Fibroblast of lung (primary cell): ENCODE measurements at regions not wholly inside any gene's neighbourhood (a gene's known extent, or its start where the extent isn't known, plus 50 kb on each side); places are given as distances from the start of the nearest gene placed in this dataset.
A peak's percentile ranks its signal among the peaks of the same experiment; 100 is the strongest.

Source experiments
- DNase-seq, 2 donors: peaks; one replicate each; pipeline versions ENCODE4 v3.0.0 to v3.0.0-alpha.2; 2010; ENCODE audit warnings: low read depth in 2 of 2
- H2AFZ ChIP-seq: 2 replicates; pipeline ENCODE4 v1.5.1; 2012; ENCODE audit warnings: low read length, control low read depth, inconsistent platforms
- H3K27ac ChIP-seq: 2 replicates; pipeline ENCODE4 v1.5.1; 2011; ENCODE audit warnings: low read length, control low read depth; ENCODE audit not compliant: insufficient read depth
- H3K27me3 ChIP-seq: 2 replicates; pipeline ENCODE4 v1.5.1; 2011; ENCODE audit warnings: mild to moderate bottlenecking, low read length; ENCODE audit not compliant: control insufficient read depth, insufficient read depth
- H3K36me3 ChIP-seq: 2 replicates; pipeline ENCODE4 v1.5.1; 2011; ENCODE audit warnings: low read length; ENCODE audit not compliant: control insufficient read depth, insufficient read depth
- H3K4me1 ChIP-seq: 2 replicates; pipeline ENCODE4 v1.5.1; 2011; ENCODE audit warnings: low read length; ENCODE audit not compliant: control insufficient read depth, insufficient read depth; ENCODE audit errors: extremely low read depth
- H3K4me2 ChIP-seq: 2 replicates; pipeline ENCODE4 v1.5.1; 2011; ENCODE audit warnings: low read length, control low read depth; ENCODE audit not compliant: insufficient read depth; ENCODE audit errors: extremely low read depth
- H3K4me3 ChIP-seq, 4 experiments: fragments of 200-600 bp in 1 of 4; sonication (generic) in 1 of 4; replicated peaks in 1 of 4; 2 replicates each; pipeline ENCODE4 v1.5.1; 2011 to 2016; ENCODE audit warnings: low read length in 4 of 4, low read depth in 3 of 4, mild to moderate bottlenecking in 3 of 4, control low read depth in 2 of 4, inconsistent platforms in 1 of 4, mixed read lengths in 1 of 4; ENCODE audit not compliant: insufficient read depth in 1 of 4; ENCODE audit errors: control extremely low read depth in 1 of 4
- H3K79me2 ChIP-seq: 2 replicates; pipeline ENCODE4 v1.5.1; 2012; ENCODE audit warnings: mild to moderate bottlenecking, low read length, inconsistent platforms; ENCODE audit not compliant: control insufficient read depth, insufficient read depth
- H3K9ac ChIP-seq: 2 replicates; pipeline ENCODE4 v1.5.1; 2011; ENCODE audit warnings: mild to moderate bottlenecking, low read length, control low read depth; ENCODE audit not compliant: insufficient read depth
- H3K9me3 ChIP-seq: 2 replicates; pipeline ENCODE4 v1.5.1; 2012; ENCODE audit warnings: low read depth, low read length; ENCODE audit not compliant: control insufficient read depth, insufficient read depth
- H4K20me1 ChIP-seq: 2 replicates; pipeline ENCODE4 v1.5.1; 2011; ENCODE audit warnings: low read length; ENCODE audit not compliant: control insufficient read depth, insufficient read depth; ENCODE audit errors: extremely low read depth
- CTCF ChIP-seq, 2 donors: IDR thresholded peaks in 1 of 2; conservative IDR thresholded peaks in 1 of 2; 1 replicate in 1 of 2; 2 replicates in 1 of 2; pipeline ENCODE4 v1.5.1; 2011 to 2012; ENCODE audit warnings: low read length in 2 of 2, control low read depth in 1 of 2, inconsistent platforms in 1 of 2, low read depth in 1 of 2, mild to moderate bottlenecking in 1 of 2
- EZH2 ChIP-seq: IDR thresholded peaks from 2 replicates; pipeline ENCODE4 v1.5.1; 2012; ENCODE audit warnings: low read length, control low read depth, mild to moderate bottlenecking; ENCODE audit errors: missing control alignments

- Histone ChIP-seq H2AFZ (no peak overlapping the region), H3K27ac (no peak overlapping the region)
- DNase-seq, result no peak
Observed at GRCh38 chr18:70416496-70416895, 127.7 kb downstream of the SOCS6 start.

GRCh38 chr18:70415823-70416488 lies 127.1 kb downstream of the SOCS6 start:
- DNase-seq, result no peak
- TF ChIP-seq CTCF (conservative IDR thresholded peaks at IDR 0.05 in 1 of 2, IDR thresholded peaks at IDR 0.05 in 1 of 2; ENCODE audit: low read depth in 1 of 2, low read length in 2 of 2) (no peak), EZH2 (no peak)
- Histone ChIP-seq H3K9me3 (no peaks in the 10 kb centered on the region), H3K4me3 (no peak overlapping the region), H3K36me3 (no peaks in the 10 kb centered on the region), H3K9ac (no peak overlapping the region), H4K20me1 (no peaks in the 10 kb centered on the region), H3K4me2 (no peak overlapping the region), H3K4me1 (peaks cover 15% of the 10 kb centered on the region), H3K79me2 (no peaks in the 10 kb centered on the region), H3K27ac (no peak overlapping the region), H2AFZ (no peak overlapping the region), H3K27me3 (no peaks in the 10 kb centered on the region)

More at GRCh38 chr18:70416496-70416895, 127.7 kb downstream of the SOCS6 start:
- peaks cover 17% of the 10 kb centered on the region for H3K4me1 ChIP-seq
- no peak overlapping the region for H3K4me3 ChIP-seq
- H4K20me1 ChIP-seq, result no peaks in the 10 kb centered on the region
- no peak overlapping the region for H3K4me2 ChIP-seq
- H3K9ac ChIP-seq, result no peak overlapping the region
- H3K36me3 ChIP-seq, result no peaks in the 10 kb centered on the region
- no peaks in the 10 kb centered on the region for H3K79me2 ChIP-seq
- no peaks in the 10 kb centered on the region for H3K27me3 ChIP-seq
- no peaks in the 10 kb centered on the region for H3K9me3 ChIP-seq
- TF ChIP-seq CTCF (conservative IDR thresholded peaks at IDR 0.05 in 1 of 2, IDR thresholded peaks at IDR 0.05 in 1 of 2; ENCODE audit: low read depth in 1 of 2, low read length in 2 of 2), result no peak
- TF ChIP-seq EZH2, result no peak

- Histone ChIP-seq H4K20me1 (no peaks in the 10 kb centered on the region), H3K27me3 (no peaks in the 10 kb centered on the region), H3K4me1 (peaks cover 9% of the 10 kb centered on the region), H2AFZ (no peak overlapping the region), H3K36me3 (no peaks in the 10 kb centered on the region), H3K79me2 (no peaks in the 10 kb centered on the region), H3K9ac (no peak overlapping the region), H3K4me2 (no peak overlapping the region), H3K9me3 (no peaks in the 10 kb centered on the region), H3K4me3 (no peak overlapping the region), H3K27ac (no peak overlapping the region)
- peak in 1 of 2 donors; percentile 13 for DNase-seq
- TF ChIP-seq EZH2, result no peak
- no peak for TF ChIP-seq CTCF (conservative IDR thresholded peaks at IDR 0.05 in 1 of 2, IDR thresholded peaks at IDR 0.05 in 1 of 2; ENCODE audit: low read depth in 1 of 2, low read length in 2 of 2)
Observed at GRCh38 chr18:70414315-70414900, 125.6 kb downstream of the SOCS6 start.
